AG10803 (cell line): ENCODE measurements at regions not wholly inside any gene's neighbourhood (a gene's known extent, or its start where the extent isn't known, plus 50 kb on each side); places are given as distances from the start of the nearest gene placed in this dataset.

Source experiments
- DNase-seq: peaks from one replicate; pipeline ENCODE4 v3.0.0; 2010; ENCODE audit warnings: low read depth
- H3K4me3 ChIP-seq: 2 replicates; pipeline ENCODE4 v1.5.1; 2011; ENCODE audit warnings: mild to moderate bottlenecking, low read length, control low read depth
- TF ChIP-seq, protein P1 (sequence below): conservative IDR thresholded peaks from 2 replicates; pipeline ENCODE4 v1.5.1; 2011; ENCODE audit warnings: mild to moderate bottlenecking, low read length, control low read depth, inconsistent platforms

DNA sequence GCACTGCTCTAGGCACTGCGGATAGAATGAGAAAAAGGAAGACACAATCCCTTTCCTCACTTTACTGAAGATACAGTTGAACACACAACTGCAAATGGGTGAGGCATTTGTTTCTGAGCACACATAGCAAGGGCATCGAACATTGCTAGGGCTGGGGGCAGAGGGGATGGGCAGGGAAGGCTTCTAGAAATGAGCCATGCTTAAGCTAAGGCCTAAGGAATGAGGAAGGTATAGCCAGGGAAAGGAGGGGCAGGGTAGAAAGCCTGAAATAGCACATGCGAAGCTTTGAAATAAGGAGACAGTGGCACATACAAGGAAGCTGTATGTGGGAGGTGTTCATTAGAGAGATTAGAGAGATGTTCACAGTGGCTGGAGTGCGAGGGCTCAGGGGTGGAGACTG, 92.7 kb downstream of the KIF4B start:
- H3K4me3 ChIP-seq: no peak overlapping the region
- no peak for DNase-seq
- TF ChIP-seq, protein P1, sequence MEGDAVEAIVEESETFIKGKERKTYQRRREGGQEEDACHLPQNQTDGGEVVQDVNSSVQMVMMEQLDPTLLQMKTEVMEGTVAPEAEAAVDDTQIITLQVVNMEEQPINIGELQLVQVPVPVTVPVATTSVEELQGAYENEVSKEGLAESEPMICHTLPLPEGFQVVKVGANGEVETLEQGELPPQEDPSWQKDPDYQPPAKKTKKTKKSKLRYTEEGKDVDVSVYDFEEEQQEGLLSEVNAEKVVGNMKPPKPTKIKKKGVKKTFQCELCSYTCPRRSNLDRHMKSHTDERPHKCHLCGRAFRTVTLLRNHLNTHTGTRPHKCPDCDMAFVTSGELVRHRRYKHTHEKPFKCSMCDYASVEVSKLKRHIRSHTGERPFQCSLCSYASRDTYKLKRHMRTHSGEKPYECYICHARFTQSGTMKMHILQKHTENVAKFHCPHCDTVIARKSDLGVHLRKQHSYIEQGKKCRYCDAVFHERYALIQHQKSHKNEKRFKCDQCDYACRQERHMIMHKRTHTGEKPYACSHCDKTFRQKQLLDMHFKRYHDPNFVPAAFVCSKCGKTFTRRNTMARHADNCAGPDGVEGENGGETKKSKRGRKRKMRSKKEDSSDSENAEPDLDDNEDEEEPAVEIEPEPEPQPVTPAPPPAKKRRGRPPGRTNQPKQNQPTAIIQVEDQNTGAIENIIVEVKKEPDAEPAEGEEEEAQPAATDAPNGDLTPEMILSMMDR: no peak

DNA sequence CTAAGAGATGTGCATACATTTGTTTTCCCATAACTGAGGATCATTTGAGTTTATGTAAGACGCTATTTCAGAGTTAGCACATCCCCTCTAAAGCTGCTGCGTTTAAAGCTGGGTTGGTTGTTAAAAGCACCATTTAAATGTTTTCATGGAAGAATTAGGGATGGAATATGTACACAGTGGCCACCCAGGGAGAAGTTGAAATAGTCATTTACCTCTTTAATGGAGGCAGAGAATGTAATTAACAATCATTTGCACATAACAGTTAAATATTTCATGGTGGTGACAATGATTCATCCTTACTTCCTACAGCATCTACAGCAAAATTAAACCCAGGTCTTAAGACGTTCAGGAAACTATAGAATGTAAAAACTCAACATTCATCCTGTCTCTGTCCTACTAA, 100.3 kb downstream of the KIF4B start:
- DNase-seq: no peak
- TF ChIP-seq, protein P1: no peak
- no peak overlapping the region for H3K4me3 ChIP-seq

DNA sequence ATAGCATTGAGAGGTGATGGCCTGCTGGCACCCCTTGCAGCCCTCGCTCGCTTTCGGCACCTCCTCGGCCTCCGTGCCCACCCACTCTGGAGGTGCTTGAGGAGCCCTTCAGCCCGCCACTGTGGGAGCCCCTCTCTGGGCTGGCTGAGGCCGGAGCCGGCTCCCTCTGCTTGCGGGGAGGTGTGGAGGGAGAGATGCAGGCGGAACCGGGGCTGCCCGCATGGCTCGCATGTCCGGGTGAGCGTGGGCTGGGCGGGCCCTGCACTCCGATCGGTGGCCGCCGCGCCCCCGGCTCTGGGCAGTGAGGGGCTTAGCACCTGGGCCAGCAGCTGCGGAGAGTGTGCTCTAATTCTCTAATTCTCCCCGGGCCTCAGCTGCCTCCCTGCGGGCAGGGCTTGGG, 101.1 kb downstream of the KIF4B start:
- no peak for DNase-seq
- TF ChIP-seq, protein P1: no peak

DNA sequence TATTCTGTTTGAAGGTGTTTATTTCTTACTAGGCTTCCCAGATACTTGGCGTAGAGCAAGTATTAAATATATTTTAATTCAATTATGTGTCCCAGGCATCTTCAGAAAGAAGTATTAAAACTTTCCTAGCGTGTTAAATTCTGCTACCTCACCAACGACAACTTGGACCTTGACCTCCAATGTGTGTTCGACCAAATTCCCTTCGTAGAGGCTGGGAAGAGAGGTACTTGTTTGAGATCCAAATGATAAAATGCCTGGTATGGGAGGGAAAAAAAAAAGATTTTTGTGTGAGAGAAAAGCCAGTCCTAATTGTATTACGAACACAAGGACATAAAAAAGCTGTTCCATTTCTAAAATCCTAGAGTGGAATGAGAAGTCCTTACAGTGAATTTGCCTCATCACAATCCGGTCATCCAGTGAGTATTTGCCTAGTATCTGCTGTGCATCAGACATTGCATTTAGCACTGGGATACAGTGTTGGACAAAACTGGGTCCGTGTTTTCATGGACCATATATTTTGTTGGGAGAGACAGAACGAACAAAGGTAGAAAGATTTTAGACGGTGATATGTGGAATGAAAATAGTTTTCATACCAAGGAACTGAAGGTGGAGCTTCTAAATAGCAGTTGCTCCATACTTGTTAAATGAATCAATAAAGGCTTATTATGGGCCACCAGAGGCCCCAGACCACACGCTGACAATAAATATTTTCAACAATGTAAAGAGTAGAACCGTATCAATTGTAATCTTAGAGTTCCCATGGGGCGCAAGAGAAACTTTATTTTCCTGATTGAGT, 103.1 kb downstream of the KIF4B start:
- TF ChIP-seq, protein P1: no peak
- H3K4me3 ChIP-seq: no peak overlapping the region
- no peak for DNase-seq

More for the DNA sequence above, 101.1 kb downstream of the KIF4B start:
- no peak overlapping the region for H3K4me3 ChIP-seq

DNA sequence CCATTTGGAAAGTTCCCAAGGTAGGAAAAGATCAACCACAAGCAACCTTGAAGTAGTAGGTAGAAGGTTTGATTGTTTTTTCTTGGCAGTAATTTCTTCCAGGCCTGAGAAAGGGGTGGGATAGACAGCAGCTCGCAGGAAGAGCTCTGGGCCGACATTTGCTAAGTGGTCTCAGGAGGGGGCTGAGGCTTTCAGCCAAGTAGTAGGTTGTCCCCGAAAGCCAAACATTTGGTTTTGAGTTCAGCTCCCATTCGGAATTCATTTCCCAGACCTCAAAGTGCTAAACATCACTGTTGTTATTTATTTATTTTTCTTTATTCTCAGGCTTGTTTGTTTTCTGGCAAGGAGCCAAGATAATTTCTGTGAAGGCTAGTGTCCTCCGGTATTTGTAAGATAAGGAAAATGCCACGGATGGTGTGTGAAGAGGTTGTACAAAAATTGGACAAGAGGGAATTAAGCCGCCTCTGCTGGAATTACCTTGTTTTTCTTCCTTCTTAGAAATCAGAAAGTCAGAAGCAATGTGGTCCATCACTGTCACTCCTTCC, 112.1 kb downstream of the KIF4B start:
- DNase-seq: no peak
- no peak overlapping the region for H3K4me3 ChIP-seq
- TF ChIP-seq, protein P1: no peak

DNA sequence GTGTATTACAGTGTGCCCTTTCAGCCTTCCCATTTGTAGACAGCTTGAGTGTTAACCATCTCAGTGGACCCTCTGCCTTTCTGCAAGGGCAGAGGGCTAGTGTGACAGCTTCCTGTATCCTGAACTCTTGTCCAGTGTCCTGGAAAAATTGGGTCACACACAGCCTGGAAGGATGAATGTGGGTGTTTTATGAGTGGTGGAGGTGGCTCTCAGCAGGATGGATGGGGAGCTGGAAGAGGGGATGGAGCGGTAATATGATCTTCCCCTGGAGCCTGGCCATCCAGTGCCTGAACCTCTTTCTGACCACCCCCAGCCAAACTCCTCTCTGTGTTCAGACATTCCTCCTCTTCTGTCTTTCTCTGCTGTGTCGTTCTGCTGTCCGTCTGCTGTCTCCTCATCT, 113.0 kb downstream of the KIF4B start:
- TF ChIP-seq, protein P1: no peak
- no peak for DNase-seq

DNA sequence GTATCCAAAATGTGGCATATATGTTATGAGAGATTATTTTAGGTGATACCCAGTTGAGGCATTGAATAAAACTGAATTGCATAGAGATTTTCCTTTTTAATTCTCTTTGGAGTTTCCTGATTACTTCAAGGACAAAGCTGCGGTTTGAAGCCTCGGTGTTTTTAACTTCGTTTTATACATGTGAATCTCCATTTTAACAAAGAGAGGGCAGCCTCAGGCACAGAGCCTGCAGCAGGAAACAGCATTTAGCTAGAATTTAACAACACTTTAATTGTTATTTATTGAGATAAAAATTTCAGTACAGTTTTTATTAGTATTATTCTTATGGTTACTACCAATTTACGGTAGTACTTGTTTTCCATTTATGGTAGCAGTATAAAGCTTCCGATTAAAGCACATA, 114.0 kb downstream of the KIF4B start:
- TF ChIP-seq, protein P1: no peak
- DNase-seq: no peak
- H3K4me3 ChIP-seq: no peak overlapping the region

More for the DNA sequence above, 113.0 kb downstream of the KIF4B start:
- no peak overlapping the region for H3K4me3 ChIP-seq
